BE2C (cell line): ENCODE measurements at regions not wholly inside any gene's neighbourhood (a gene's known extent, or its start where the extent isn't known, plus 50 kb on each side); places are given as distances from the start of the nearest gene placed in this dataset.

ENCODE experiments used
- DNase-seq: peaks from one replicate; pipeline ENCODE4 v3.0.0-alpha.2; 2020
- H3K27me3 ChIP-seq: fragments of 250-450 bp; sonication (Bioruptor Pico); 2 replicates; pipeline ENCODE4 v1.5.1; 2020; ENCODE audit warnings: mild to moderate bottlenecking
- H3K36me3 ChIP-seq: fragments of 250-450 bp; sonication (Bioruptor Pico); 2 replicates; pipeline ENCODE4 v1.5.1; 2020; ENCODE audit warnings: mild to moderate bottlenecking
- H3K4me1 ChIP-seq: fragments of 250-450 bp; sonication (Bioruptor Pico); 2 replicates; pipeline ENCODE4 v1.5.1; 2020
- H3K4me3 ChIP-seq: 2 replicates; pipeline ENCODE4 v1.5.1; 2011; ENCODE audit warnings: low read depth, low read length
- H3K9me3 ChIP-seq: fragments of 250-450 bp; sonication (Bioruptor Pico); 2 replicates; pipeline ENCODE4 v1.5.1; 2020
- TF ChIP-seq, protein P1 (sequence below): IDR thresholded peaks from 2 replicates; pipeline ENCODE4 v1.5.1; 2012; ENCODE audit warnings: mild to moderate bottlenecking, low read depth, low read length

DNA sequence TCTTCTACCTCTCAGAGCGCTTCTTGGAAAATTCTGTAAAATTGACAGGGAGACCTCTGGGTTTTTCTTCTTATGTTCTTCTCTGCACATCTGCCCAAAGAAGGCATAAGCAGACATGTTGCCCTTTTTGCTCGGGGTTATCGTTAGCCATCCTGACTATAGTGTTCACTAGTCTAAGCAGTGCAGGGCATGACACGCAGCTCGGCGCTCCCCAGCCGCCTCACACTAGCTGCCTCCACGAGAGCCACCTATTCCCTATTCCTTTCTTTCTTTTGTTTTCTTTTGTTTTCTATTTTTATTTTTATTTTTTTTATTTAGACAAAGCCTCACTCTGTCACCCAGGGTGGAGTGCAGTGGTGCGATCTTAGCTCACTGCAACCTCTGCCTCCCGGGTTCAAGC lies 100.2 kb upstream of the OPRM1 start:
- Histone ChIP-seq H3K36me3 (no peaks in the 10 kb centered on the region), H3K9me3 (no peaks in the 10 kb centered on the region), H3K27me3 (no peaks in the 10 kb centered on the region), H3K4me3 (no peak overlapping the region), H3K4me1 (no peaks in the 10 kb centered on the region)
- TF ChIP-seq, protein P1, sequence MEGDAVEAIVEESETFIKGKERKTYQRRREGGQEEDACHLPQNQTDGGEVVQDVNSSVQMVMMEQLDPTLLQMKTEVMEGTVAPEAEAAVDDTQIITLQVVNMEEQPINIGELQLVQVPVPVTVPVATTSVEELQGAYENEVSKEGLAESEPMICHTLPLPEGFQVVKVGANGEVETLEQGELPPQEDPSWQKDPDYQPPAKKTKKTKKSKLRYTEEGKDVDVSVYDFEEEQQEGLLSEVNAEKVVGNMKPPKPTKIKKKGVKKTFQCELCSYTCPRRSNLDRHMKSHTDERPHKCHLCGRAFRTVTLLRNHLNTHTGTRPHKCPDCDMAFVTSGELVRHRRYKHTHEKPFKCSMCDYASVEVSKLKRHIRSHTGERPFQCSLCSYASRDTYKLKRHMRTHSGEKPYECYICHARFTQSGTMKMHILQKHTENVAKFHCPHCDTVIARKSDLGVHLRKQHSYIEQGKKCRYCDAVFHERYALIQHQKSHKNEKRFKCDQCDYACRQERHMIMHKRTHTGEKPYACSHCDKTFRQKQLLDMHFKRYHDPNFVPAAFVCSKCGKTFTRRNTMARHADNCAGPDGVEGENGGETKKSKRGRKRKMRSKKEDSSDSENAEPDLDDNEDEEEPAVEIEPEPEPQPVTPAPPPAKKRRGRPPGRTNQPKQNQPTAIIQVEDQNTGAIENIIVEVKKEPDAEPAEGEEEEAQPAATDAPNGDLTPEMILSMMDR: no peak
- DNase-seq: no peak

- Histone ChIP-seq H3K36me3 (no peaks in the 10 kb centered on the region), H3K4me1 (no peaks in the 10 kb centered on the region), H3K9me3 (no peaks in the 10 kb centered on the region), H3K4me3 (no peak overlapping the region), H3K27me3 (no peaks in the 10 kb centered on the region)
- TF ChIP-seq, protein P1: no peak
- no peak for DNase-seq
Measured at GRCh38 chr6:153931431-153931830, 107.6 kb upstream of the OPRM1 start.

- Histone ChIP-seq H3K4me1 (no peaks in the 10 kb centered on the region), H3K36me3 (no peaks in the 10 kb centered on the region), H3K9me3 (no peaks in the 10 kb centered on the region), H3K27me3 (no peaks in the 10 kb centered on the region), H3K4me3 (no peak overlapping the region)
- no peak for DNase-seq
- TF ChIP-seq, protein P1: no peak
Measured at GRCh38 chr6:153927867-153928266, 111.2 kb upstream of the OPRM1 start.

- DNase-seq: peak; percentile 12
Measured at GRCh38 chr6:153898360-153899059, 140.5 kb upstream of the OPRM1 start.

GRCh38 chr6:153882411-153882810 lies 156.6 kb upstream of the OPRM1 start:
- DNase-seq: no peak
- H3K4me3 ChIP-seq: no peak overlapping the region
- H3K36me3 ChIP-seq: no peaks in the 10 kb centered on the region
- TF ChIP-seq, protein P1: no peak
- no peaks in the 10 kb centered on the region for H3K4me1 ChIP-seq
- no peaks in the 10 kb centered on the region for H3K27me3 ChIP-seq
- H3K9me3 ChIP-seq: no peaks in the 10 kb centered on the region

More at GRCh38 chr6:153898360-153899059, 140.5 kb upstream of the OPRM1 start:
- no peak overlapping the region for H3K4me3 ChIP-seq
- no peaks in the 10 kb centered on the region for H3K4me1 ChIP-seq
- no peaks in the 10 kb centered on the region for H3K27me3 ChIP-seq
- H3K36me3 ChIP-seq: no peaks in the 10 kb centered on the region
- H3K9me3 ChIP-seq: no peaks in the 10 kb centered on the region
- TF ChIP-seq, protein P1: no peak

DNA sequence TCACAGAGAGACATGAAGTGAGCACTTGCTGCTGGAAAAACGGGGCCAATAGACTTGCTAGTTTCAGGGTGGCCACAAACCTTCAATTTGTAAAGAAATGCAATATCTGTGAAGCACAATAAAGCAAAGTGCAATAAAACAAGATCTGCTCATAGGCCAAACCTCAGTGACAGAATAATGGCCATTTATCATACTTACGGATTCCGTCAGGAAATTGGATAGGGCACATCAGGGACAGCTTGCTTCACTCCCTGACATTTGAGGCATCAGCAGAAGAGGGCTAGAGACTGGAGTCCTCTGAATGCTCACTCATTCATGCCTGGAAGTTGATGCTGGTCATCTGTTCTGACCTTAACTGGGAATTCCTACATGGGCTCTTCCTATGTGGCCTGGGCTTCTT lies 165.5 kb upstream of the OPRM1 start:
- H3K27me3 ChIP-seq: no peaks in the 10 kb centered on the region
- no peaks in the 10 kb centered on the region for H3K4me1 ChIP-seq
- TF ChIP-seq, protein P1: no peak
- no peaks in the 10 kb centered on the region for H3K9me3 ChIP-seq
- no peak for DNase-seq
- no peaks in the 10 kb centered on the region for H3K36me3 ChIP-seq
- no peak overlapping the region for H3K4me3 ChIP-seq
